Right lobe of liver (tissue), 4 donors: ENCODE measurements at regions not wholly inside any gene's neighbourhood (a gene's known extent, or its start where the extent isn't known, plus 50 kb on each side); places are given as distances from the start of the nearest gene placed in this dataset.

Source experiments
- CTCF ChIP-seq, 4 donors: fragments of 200-600 bp in 3 of 4; fragments of 450-650 bp in 1 of 4; IDR thresholded peaks; one replicate each; pipeline versions ENCODE4 v1.5.1 to v1.8.0; 2016 to 2022; ENCODE audit warnings: antibody characterized with exemption in 4 of 4, mild to moderate bottlenecking in 2 of 4
- POLR2A ChIP-seq: fragments of 450-650 bp; IDR thresholded peaks from one replicate; pipeline ENCODE4 v1.6.1; 2017; ENCODE audit warnings: antibody characterized with exemption, mild to moderate bottlenecking
- donor health status: DM: no; HTN: no; CAD: no.
- donor health status: DM: no; HTN: no; CAD: no.
- donor health status: DM: no; HTN: yes; CAD: no.

DNA sequence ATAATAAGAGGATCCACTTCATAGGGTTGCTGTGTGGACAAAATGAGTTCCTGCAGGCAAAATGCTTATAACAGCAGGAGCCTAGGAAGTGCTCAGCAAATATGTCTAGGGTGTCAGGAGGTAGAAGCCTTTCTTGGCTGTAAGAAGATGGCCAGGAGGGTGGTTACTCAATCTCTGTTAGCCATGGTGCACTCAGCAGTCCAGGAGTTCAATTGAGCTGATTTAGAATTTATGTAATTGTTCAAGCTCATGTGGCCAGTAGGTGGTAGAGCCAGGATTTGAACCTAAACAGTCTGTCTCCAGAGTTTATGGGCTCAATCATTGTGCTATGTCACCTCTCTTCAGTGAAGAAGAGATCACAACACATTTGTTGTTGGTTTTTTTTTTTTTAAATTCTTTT, 381.2 kb downstream of the KIF4B start:
- TF ChIP-seq CTCF (IDR thresholded peaks at IDR 0.05) (no peak), POLR2A (no peak)
